ENCODE measurements at regions not wholly inside any gene's neighbourhood (a gene's known extent, or its start where the extent isn't known, plus 50 kb on each side); places are given as distances from the start of the nearest gene placed in this dataset.

DNA sequence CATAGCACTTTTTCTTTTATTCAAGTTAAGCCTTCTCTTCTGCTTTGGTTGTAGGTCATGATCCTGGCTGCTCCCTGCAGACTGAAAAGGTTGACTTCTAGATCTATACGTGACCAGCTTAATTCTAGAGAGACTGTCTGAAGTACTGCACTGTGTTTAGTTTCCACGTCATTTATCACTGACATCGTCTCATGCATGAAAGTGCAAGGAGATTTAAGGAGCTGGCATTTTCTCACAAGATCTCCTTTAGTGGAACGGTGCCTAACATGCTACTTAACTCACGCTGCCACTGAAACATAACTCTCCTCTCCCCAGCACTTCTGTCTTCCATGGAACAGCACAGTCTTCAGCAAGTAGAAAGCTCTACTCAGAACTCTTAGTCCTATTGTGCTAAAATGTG, 583.0 kb upstream of the KLHL29 start:
- no peak for DNase-seq

DNA sequence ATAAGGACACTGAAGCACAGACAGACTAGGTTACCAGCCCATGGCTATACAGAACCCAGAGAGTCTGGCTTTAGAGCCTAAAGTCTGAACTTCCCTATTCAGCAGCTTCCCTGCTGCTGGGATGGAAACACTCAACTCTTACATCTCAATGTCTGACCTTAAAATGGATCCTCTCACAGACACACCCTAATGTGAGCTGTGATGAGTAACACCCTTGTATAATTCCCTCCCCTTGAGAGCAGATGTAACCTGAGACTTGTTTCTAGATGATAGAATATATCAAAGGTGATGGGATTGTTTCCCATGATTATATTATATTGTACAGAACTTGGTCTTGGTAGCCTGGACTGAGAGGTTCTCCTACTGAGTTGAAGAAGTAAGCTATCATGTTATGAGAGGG, 577.1 kb upstream of the KLHL29 start:
- no peak for DNase-seq

DNA sequence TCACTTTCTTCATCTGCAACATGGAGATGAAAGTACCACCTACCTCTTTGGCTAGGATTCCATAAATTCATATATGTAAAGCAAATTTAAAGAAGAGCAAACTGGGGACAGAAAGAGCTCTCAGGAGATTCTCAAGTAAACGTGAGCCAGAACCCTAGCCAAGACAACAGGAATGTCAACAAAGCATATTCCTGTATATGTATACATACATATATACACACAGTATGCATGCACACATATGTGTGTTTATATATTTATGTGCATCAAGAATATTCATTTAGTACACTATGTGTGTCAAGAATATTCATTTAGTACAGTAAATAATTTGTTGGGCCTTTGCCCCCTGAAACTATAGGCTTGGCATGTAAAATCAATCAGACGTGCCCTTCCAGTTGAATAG, 574.4 kb upstream of the KLHL29 start:
- DNase-seq = no peak

DNA sequence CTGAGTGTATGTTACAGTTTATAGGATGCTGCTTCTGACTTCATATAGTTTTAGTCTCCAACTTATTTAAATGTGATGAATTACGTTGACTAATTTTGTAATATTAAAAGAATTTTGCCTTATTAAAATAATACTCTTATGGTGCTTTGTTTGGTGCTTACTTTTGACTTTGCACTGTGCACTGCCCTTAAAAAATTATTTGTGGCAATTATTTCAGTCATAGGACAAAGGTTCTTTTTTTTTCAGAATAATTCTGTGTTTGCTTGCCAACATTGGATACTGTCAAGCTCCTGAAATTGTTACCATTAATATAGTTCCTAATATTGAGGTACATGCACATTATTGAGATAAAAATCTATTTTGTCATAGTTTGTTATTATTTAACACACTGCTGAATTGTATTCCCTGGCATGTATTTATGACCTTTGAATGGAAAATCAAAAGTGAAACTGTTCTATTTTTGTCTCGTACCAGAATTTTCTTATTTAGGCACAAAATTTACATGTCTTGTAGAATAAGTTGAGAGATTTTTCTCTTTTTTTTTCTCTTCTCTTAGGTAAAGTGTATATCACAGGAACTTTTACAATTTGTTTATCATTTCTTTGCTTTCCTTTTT, 572.8 kb upstream of the KLHL29 start:
- no peak for DNase-seq

DNA sequence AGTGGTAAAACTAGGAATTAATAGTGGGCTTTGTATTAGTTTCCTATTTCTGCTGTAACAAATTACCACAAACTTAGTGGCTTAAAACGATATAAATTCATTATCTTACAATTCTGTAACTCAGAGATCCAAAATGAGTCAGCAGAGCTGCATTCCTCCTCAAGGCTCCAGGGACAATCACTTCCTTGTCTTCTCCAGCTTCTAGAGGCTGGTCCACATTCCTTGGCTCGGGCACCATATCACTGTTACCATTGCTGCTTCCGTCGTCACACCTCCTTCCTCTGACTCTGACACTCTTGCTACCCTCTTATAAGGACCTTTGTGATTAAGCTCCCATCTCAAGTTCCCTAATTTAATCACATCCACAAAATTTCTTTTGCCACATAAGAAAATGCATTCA, 567.8 kb upstream of the KLHL29 start:
- DNase-seq = no peak

DNA sequence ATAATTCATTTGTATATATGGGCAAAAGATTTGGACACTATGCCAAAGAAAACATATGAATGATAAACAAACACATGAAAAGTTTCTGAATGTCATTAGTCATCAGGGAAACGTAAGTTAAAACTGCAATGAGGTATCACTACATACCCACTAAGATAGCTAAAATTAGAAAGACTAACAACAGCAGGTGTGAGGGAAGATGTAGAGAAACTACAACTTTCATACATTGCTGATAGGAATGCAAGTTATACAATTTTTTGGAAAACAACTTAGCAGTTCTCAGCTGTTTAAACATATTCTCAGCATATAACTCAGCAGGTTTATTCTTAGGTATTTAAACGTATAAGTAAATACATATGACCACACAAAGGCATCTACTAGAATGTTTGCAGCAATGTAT, 563.5 kb upstream of the KLHL29 start:
- DNase-seq = no peak

DNA sequence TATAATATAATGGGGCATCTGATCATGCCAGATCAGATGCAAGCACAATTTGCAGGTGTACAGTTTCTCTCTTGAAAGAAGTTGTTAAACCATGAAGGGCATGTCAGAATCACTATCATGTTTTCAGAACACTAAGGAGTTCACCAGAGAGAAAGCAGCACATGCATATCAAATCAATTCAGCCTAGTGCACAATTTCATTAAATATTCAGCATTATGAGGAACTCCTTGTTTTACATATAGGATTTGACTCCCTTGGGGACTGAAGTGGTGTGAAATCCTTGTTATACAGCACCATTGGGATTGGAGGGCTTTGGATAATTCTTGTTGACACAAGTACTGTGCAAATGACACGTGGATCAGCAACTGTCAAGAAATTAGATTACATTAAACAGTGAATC, 562.1 kb upstream of the KLHL29 start:
- no peak for DNase-seq

DNA sequence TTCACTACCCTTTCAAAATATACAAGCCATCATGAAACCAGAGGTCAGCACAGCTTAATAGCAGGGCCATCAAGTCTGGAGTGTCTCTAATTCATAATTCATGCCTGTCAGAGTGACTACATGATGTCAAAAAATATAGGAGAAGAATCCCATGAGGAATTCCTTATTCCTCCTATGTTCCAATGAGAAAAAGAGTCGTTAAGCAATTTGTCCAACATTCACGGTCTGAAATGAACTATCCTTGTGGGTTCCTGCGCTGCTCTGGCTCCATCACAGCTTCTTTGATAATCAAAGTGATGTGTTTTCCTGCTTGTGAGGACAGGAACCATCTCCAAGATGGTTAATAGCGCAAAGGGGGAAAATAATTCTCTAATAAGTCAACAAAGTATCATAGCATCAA, 560.4 kb upstream of the KLHL29 start:
- no peak for DNase-seq

DNA sequence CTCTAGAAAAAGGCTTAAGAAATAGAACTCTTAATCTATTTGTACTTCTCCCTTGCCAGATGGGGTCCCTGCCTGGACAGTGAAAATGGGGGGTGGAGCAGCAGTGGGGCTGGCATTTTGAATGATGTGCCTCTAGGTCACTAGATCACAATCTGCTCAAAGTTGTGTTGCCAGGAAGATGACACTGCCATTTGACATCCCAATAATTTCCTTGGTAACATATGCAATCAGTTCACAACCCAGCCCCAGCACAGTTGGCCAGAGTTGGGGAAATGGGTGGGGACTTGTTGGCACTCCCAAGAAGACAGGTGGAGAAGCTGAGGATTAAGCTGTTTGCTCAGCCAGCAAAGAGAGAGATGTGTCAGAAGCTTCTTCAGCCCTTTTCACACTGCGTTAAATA, 558.3 kb upstream of the KLHL29 start:
- DNase-seq = no peak

DNA sequence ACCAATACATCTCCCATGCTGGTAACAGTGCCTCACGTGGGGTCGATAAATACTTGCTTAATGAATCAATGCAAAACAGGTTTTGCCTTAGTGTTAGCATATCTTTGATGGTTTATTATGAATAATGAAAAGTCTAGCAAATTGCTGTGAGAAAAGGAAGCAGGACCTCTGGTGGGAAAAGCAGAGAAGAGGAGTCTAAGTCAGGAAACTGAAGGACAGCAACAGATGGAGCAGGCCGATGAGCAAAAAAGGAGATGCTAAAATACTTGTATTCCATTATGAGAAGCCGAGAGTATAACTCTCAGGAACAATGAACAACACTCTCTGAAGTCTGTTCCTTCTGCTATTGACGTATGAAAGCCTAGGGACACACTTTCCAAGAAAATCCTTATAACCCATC, 555.2 kb upstream of the KLHL29 start:
- DNase-seq = no peak

DNA sequence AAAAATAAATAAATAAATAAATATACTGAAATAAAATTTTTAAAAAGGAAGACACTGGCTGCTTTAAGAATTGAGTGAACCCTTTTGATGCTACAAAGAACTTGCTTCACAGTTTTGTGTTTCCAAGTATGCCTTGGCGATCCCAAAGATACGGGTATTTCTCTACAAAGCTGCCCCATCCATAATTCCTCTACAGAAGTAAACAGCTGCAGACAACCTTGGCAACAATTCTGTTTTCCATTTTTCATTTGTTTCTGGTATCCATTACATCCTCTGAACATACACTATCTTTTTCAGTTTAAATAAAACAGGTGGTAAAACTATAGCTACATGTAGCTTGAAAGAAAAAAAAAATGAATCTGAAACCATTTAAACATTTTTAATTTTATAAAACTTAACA, 552.8 kb upstream of the KLHL29 start:
- no peak for DNase-seq

DNA sequence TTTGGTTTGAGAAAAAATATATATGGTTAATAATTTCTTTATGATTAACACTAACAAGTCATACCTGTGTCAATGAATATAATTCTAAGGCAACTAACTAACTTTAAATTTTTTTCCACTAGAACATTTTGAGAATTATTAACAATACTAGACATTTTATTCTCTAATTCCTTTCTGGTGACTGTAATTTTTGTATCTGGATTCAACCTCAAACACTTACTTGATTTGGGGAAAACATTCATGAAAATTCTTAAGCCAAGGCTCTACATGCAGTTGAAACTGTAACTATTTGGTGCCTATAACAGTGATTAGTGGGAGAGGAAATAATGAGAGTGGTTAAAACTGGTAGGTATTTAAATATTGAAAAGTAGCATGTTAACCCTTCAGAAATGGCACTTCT, 546.5 kb upstream of the KLHL29 start:
- no peak for DNase-seq

DNA sequence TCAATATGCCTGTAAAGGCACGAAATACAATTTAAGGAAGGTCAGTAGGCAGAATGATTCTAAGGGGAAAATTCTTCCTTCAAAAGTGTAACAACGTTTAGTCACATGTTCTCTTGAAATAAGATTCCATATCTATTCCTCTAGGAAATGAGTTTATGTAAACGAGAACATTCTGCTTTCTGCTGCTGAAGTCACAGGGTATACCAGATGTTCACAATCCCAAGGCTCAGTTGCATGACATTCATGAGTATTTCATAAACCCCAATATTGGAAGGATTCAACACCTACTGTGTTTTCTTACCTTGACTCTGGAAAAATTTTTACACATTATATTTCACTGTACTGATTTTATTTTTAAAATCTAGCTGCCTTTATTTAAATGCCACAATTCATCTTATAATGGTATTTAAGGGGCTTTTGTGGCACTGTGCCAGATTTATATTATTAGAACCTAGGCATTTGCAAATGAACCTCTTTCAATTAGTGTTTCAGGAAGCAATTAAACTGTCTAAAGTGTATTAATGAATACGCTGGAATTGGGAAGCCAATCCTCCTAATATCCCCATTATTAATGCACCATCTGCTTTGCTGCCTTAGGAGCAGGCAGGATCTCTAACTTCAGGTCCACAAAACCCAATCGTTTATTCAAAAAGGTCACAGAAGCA, 542.6 kb upstream of the KLHL29 start:
- no peak for DNase-seq

DNA sequence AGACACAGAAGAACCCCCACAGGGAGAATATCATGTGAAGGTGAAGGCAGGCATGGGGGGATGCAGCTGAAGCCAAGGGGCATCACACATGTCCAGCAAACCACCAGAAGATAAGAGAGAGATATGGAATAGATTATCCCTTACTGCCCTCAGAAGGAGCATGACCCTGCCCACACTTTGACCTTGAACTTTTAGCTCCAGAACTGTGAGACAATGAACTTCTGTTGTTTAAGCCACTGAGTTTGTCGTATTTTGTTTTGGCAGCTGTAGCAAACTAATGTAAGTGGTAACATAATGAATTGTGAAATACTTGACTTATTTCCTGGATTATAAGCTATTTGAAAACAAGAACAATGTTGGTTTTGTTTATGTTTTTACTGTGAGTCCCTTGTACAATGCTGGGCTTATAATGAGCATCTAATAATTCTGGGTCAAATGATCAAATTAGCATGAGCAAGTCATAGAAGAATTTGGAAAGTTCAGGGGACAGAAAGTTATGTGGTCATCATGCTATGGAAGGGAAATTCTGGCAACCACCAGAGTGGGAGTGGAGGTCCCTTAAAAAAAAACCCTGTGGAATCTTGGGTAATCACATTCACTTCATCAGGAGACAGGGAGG, 541.0 kb upstream of the KLHL29 start:
- no peak for DNase-seq

DNA sequence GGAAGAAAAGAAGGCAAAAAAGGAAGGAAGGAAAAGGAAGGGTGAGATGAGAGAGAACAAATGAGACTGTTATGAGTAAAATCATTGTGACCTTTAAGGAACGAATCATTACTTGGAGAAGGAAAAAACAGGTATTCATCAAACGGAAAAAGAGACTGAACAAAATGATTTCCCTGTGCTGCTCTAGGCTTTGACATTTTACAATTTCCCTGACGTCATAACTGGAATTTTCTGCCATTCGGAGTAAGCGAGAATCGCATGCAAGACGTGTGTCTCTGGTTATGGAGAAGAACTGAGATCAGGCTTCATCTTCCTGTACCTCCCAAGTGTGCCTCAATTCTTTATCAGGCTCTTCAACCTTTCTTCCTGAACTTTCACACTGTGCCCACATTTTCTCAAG, 534.7 kb upstream of the KLHL29 start:
- DNase-seq = no peak

DNA sequence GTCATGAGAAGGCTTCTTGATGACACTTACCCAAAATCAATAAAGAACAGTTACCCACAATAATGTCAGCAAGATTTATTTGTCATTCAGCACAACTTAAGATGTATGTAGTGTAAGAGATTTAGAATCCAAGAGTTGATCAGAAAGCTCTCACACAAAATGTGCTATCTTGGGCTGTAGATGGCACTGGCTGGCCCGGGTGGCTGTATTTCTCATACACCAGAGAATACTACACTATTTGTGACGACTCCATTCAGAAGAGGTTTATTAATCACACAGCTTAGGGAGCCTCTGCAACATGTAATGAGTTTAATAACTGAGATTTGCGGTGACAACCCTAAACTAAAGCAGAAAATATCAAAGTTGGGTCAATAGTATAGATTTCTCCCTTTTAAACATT, 530.4 kb upstream of the KLHL29 start:
- no peak for DNase-seq

DNA sequence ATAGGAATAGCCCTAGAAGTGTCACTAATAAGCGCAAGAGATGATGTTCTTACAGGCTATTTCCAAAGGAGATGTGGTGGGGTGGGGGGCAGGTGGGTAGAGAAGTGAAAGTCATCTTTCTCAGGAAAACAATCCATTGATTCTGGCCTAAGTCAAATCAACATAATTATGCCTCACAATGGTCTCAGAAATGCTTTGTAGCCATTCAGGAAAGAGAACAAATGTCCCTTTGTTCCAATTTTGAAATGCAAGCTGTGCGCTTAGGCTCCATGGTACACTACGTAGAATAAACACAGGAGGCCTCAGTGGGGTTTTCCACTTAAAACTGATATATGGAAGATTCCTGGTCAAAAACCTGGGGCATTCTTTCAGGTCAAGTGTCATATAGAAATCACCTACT, 529.9 kb upstream of the KLHL29 start:
- no peak for DNase-seq

DNA sequence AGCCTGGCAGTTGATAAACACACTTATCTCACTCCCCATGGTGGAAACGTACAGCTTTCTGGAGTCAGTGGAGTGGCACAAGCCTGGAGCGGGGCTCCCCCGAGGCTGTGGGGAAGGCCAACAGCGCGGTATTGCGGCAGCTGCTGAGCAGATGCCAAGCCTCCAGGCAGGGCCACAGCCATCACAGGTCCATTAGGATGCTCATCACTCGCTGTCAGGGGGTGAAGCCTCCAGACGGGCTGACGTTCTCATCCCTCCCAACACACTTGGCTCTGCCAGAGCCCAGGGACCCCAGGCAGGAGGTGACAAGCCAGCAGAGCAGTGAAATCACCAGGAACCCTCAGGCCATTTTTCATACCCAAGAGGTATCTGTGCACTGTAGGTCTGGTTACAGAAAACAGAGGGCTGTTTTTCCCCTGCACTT, 529.2 kb upstream of the KLHL29 start:
- DNase-seq = no peak

DNA sequence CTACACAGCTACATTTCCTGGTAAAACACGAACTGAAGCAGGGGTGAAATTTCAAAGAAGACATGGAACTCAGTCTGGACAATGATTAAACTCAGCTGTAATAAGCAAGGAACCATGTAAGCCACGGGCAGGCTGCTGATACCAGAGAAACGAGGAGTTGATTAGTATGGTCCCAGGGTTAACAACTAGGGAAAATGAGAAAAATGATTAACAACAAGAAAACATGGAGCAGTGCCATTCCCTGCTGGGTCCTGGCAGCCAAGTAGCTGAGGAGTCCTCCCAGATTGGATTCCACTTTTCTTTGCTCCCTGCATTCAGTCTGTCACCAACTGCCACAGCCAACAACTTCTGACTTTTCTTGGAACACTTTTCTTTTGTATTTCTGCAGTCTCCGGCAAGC, 517.0 kb upstream of the KLHL29 start:
- DNase-seq = no peak

DNA sequence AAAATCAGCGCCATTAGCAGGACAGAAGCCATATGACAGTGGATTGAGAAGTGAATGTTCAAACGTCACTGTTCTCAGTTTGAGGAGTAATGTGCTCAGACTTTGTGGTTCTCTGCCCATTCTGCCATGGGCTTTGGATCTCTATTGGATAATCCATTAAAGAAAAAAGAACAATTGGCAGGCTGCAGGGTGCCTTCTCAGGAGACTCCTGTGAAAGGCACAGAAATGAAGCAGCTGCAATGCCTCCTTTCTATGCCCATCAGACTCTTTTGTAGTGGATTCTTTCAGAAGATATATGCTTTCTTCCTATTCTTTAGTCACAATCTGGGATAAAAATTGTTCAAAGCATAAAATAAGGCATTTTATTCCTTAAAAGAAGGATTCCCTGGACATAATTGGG, 506.9 kb upstream of the KLHL29 start:
- DNase-seq = no peak

DNA sequence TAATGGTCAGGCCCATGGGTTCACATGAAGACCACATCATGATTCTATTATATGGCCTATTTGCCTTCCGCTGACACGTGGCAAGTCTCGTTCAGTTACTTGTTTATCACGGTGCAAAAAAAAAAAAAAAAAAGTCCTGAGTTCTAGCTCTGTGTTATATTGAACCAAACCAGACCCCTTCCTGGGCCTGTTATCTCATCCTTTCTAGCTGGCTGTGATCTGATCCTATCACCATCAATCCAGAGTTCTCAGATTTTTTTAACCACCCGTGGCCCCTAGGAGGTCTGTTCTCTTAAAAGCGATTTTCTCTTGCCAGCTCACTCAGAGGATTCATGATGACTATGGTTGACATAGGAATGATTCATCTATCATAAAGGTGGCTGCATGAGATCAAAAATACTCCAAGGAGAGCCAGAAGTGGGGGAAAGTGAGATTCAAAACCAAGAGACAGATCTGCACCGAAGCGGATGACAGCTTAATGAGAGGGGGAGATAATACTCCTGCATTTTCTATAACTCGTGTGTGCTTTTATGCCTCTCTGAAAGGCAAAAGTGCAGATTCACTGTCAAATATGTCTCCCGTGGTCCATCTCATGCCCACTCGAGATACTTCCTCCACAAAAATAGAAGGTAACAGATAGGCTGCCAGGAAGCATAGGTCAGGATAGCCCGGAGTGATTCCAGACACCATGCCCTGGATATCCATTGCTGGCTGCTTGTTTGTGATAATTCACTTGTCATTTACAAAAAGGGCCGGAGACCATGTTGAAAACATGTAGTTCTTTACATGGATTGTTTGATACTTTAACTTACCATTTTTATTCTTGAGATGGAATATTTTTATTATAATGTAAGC, 505.7 kb upstream of the KLHL29 start:
- DNase-seq = no peak

DNA sequence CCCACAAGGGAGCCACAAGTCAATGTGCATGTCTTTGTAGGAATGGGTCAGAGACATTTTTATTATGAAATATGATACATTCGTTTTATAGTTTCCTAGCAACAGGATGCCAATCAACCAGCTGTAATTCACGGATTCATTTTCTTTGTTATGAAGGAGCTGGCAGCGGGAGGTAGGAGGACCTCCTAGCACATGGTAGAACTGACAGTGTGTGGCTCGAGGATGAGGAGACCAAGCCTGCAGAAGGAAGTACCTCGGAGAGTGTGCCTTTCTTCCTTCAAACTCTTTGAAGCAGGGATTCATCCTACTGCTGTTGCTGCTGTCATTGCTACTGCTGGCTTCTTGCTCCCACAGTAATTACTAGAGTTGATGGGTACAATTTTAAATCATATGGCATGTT, 504.8 kb upstream of the KLHL29 start:
- DNase-seq = no peak

DNA sequence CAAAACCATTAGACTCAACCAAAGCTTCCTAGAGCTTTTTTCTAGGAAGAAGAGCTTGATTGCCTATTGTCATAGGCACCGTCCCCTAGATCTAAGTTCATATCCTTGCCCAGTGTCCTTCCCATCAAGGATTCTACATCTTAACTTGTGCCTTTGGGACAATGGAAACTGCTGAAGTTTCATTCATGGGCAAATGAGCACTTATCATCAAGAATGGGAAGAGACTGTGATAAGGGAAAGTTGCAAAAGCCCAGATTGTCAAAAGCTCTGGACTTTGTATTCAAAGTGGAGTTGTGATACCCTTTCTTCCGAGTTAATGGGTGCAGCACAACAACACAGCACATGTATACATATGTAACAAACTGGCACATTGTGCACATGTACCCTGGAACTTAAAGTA, 503.0 kb upstream of the KLHL29 start:
- DNase-seq = no peak

DNA sequence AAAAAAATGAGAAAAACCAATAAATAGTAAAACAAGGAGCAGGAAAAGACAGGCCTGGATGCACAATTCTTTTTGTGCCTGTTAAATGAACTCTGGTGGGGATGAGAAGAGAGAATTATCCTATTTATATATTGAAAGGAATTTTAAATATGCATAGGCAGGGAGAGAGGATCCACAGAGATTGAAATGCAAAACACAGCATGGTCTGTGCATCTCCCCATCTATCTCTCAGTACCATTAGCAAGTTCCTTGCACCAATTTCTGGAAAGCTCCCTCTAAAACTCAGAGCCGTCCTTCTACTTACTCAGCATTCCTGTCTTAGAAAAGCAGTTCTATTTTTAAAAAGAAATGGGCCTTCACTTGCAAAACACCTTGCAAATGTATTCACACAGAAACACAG, 502.3 kb upstream of the KLHL29 start:
- no peak for DNase-seq
